Sigmoid colon (tissue), 6 donors: ENCODE measurements at regions not wholly inside any gene's neighbourhood (a gene's known extent, or its start where the extent isn't known, plus 50 kb on each side); places are given as distances from the start of the nearest gene placed in this dataset.
"Not testable (repeated sequence)": the region's sequence is repeated elsewhere in the genome, so short reads cannot be mapped to it uniquely, and the experiment has no call there.

Experiments
- DNase-seq: peaks from one replicate; pipeline ENCODE4 v3.0.0-alpha.2; 2019
- H3K27ac ChIP-seq, 4 donors: fragments of 200-600 bp; sonication (generic); one replicate each; pipeline ENCODE4 v1.5.1; 2016 to 2019; ENCODE audit warnings: mild to moderate bottlenecking in 1 of 4
- H3K27me3 ChIP-seq, 3 donors: fragments of 200-600 bp; sonication (generic); one replicate each; pipeline ENCODE4 v1.5.1; 2019; ENCODE audit warnings: mild to moderate bottlenecking in 1 of 3
- H3K36me3 ChIP-seq, 4 donors: fragments of 200-600 bp; sonication (generic); one replicate each; pipeline ENCODE4 v1.5.1; 2016 to 2019
- H3K4me1 ChIP-seq, 4 donors: fragments of 200-600 bp; sonication (generic); one replicate each; pipeline ENCODE4 v1.5.1; 2017 to 2019
- H3K4me3 ChIP-seq, 4 donors: fragments of 200-600 bp; sonication (generic); one replicate each; pipeline ENCODE4 v1.5.1; 2017 to 2019; ENCODE audit warnings: mild to moderate bottlenecking in 2 of 4, moderate library complexity in 1 of 4
- H3K9me3 ChIP-seq, 4 donors: fragments of 200-600 bp in 3 of 4; sonication (generic) in 3 of 4; one replicate each; pipeline versions ENCODE4 v1.5.1 to v1.6.1; 2013 to 2019
- EP300 ChIP-seq, 4 donors: sonication (generic); formaldehyde crosslinking; IDR thresholded peaks; one replicate each; pipeline ENCODE4 v1.6.1; 2017; ENCODE audit warnings: antibody characterized with exemption in 4 of 4
- POLR2A ChIP-seq, 2 donors: fragments of 450-650 bp; IDR thresholded peaks; one replicate each; pipeline ENCODE4 v1.6.1; 2016; ENCODE audit warnings: antibody characterized with exemption in 2 of 2, mild to moderate bottlenecking in 2 of 2, moderate library complexity in 2 of 2
- POLR2AphosphoS5 ChIP-seq, 4 donors: sonication (generic); formaldehyde crosslinking; IDR thresholded peaks; one replicate each; pipeline ENCODE4 v1.6.1; 2017; ENCODE audit warnings: antibody characterized with exemption in 4 of 4
- WGBS, 2 donors: extraction: QIAGEN DNeasy Blood & Tissue Kit; methylation state at CpG; one replicate each; pipeline ENCODE4 v1.1.7; 2013; 5-methylcytosine and 5-hydroxymethylcytosine counted together
- intact Hi-C: fragments of 100-400 bp; cut with DNase I; formaldehyde crosslinking; loops from one replicate; pipeline ENCODE4 v1.15.1; 2023
- TF ChIP-seq, protein P1 (sequence below), 4 experiments: fragments of 450-650 bp in 3 of 4; fragments of 200-600 bp in 1 of 4; IDR thresholded peaks; one replicate each; pipeline ENCODE4 v1.5.1; 2016 to 2019; ENCODE audit warnings: antibody characterized with exemption in 4 of 4, mild to moderate bottlenecking in 3 of 4, moderate library complexity in 2 of 4
- donor health status: healthy with polysubstance abuse.
- donor health status: healthy.

DNA sequence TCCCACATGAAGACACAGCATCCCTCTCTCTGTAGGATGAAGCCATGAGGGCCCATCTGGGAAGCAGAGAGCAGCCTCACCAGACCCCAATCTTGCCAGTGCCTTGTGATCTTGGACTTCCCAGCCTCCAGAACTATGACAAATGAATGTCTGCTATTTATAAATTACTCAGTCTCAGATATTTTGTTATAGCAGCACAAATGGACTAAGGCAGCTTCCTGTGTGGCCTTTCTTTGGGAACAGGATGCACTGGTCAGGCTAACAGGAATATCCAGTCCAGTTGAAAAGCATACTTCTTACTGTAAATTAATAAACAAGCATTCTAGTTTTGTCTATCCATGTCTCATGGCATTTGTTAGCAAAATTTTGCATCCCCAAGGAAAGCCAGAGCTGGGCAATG is 134.1 kb upstream of the ETV3 start:
- no peaks in the 10 kb centered on the region for H3K4me1 ChIP-seq
- H3K27ac ChIP-seq = no peak overlapping the region
- TF ChIP-seq POLR2AphosphoS5 (IDR thresholded peaks at IDR 0.05) = no peak
- TF ChIP-seq EP300 (IDR thresholded peaks at IDR 0.05) = no peak
- no peak for TF ChIP-seq POLR2A (IDR thresholded peaks at IDR 0.05)
- TF ChIP-seq, protein P1, sequence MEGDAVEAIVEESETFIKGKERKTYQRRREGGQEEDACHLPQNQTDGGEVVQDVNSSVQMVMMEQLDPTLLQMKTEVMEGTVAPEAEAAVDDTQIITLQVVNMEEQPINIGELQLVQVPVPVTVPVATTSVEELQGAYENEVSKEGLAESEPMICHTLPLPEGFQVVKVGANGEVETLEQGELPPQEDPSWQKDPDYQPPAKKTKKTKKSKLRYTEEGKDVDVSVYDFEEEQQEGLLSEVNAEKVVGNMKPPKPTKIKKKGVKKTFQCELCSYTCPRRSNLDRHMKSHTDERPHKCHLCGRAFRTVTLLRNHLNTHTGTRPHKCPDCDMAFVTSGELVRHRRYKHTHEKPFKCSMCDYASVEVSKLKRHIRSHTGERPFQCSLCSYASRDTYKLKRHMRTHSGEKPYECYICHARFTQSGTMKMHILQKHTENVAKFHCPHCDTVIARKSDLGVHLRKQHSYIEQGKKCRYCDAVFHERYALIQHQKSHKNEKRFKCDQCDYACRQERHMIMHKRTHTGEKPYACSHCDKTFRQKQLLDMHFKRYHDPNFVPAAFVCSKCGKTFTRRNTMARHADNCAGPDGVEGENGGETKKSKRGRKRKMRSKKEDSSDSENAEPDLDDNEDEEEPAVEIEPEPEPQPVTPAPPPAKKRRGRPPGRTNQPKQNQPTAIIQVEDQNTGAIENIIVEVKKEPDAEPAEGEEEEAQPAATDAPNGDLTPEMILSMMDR (IDR thresholded peaks at IDR 0.05) = no peak
- H3K9me3 ChIP-seq = no peaks in the 10 kb centered on the region
- H3K36me3 ChIP-seq = no peaks in the 10 kb centered on the region
- intact Hi-C loops = no loop called here
- no peak for DNase-seq
- no peaks in the 10 kb centered on the region for H3K27me3 ChIP-seq
- H3K4me3 ChIP-seq = no peak overlapping the region

DNA sequence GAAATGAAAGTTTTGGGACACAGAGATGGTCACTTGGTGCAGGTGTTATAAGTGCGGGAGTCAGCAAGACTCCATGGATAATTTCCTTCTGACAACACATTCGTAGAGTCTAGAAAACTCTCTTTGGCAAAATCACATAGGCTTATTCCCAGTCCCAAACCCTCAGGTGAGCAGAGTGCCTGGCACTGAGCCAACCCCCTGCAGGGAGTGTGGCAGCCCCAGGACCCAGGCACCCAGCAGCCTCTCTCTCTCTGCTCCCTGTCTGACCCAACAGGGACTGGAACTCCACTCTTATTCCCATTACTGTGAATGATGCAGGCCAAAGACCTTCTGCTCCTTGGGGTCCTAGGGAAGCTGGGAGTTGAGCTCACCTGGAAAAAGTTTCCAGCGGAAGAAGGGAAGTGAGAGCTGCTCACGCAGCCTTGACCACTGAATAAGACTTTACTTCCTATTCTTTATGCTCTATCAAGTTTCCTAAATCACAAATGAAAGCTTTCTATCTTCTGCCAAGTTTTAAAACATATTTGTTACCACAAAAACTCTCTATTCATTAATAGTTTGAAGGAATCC is 132.6 kb upstream of the ETV3 start:
- TF ChIP-seq, protein P1 (IDR thresholded peaks at IDR 0.05) = no peak
- TF ChIP-seq POLR2A (IDR thresholded peaks at IDR 0.05) (no peak), POLR2AphosphoS5 (IDR thresholded peaks at IDR 0.05) (no peak), EP300 (IDR thresholded peaks at IDR 0.05) (no peak)
- Histone ChIP-seq H3K4me1 (no peaks in the 10 kb centered on the region), H3K27me3 (no peaks in the 10 kb centered on the region), H3K27ac (no peak overlapping the region), H3K9me3 (no peaks in the 10 kb centered on the region), H3K4me3 (no peak overlapping the region), H3K36me3 (no peaks in the 10 kb centered on the region)
- no peak for DNase-seq
- WGBS, 2 donors = 76 to 95% methylated on average over 4 of the region's 4 CpGs
- intact Hi-C loops = no loop called here

DNA sequence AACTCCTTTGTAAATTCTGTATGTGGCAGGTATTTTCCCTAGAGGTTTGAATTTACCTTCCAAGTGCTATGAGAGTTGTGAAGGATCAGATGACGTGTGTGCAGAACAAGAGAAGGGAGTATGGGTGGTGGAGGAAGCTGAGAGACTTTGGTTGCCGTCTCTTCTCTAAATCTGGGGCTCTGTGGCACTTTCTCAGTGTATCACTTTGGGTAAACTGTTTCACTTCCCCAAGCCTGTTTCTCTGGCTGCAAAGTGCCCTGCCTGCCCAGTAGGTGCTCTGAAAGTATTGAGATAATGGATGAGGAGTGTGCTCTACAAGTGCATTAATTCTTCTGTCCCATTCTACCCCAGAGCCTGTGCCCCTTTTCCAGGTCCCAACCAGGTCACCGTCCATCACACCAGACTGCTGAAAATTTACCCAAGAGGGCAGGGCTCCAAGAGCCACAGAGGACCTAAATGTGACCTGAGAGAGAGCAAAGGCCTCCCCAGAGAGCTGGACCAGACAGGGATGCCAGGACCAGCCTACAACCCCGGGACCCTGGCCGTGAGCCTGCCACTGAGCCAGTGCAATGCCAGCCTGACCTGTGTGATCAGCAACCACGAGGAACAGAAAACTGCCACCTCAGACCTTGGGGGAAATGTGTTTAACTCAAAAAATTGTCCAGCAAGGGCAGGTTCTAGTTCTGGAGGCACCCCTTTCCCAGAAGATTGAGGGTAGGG is 131.6 kb upstream of the ETV3 start:
- TF ChIP-seq EP300 (IDR thresholded peaks at IDR 0.05) (no peak), POLR2A (IDR thresholded peaks at IDR 0.05) (no peak), POLR2AphosphoS5 (IDR thresholded peaks at IDR 0.05) (no peak)
- TF ChIP-seq, protein P1 (IDR thresholded peaks at IDR 0.05) = no peak
- WGBS, 2 donors = 69 to 77% methylated on average over 6 of the region's 6 CpGs
- intact Hi-C loops = no loop called here
- H3K9me3 ChIP-seq = no peaks in the 10 kb centered on the region
- no peaks in the 10 kb centered on the region for H3K27me3 ChIP-seq
- no peaks in the 10 kb centered on the region for H3K4me1 ChIP-seq
- no peaks in the 10 kb centered on the region for H3K36me3 ChIP-seq
- H3K27ac ChIP-seq = no peak overlapping the region
- DNase-seq = no peak
- H3K4me3 ChIP-seq = no peak overlapping the region

DNA sequence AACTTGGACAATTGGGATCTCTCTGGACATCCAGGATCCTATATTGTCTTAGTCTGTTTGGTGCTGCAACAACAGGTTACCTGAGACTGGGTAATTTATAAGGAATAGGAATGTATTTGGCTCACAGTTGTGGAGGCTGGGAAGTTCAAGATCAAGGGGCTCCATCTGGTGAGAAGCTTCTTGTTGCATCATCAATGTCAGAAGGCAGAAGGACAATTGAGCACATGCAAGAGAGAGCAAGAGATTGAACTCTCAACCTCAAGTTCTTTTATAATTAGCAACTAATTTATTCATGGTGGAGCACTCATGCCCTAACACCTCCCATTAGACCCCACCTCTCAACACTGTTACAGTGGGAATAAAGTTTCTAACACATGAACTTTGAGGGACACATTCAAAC is 124.7 kb upstream of the ETV3 start:
- Histone ChIP-seq H3K4me3 (no peak overlapping the region), H3K36me3 (no peaks in the 10 kb centered on the region), H3K27me3 (no peaks in the 10 kb centered on the region), H3K27ac (no peak overlapping the region), H3K4me1 (no peaks in the 10 kb centered on the region), H3K9me3 (no peaks in the 10 kb centered on the region)
- DNase-seq = no peak
- no peak for TF ChIP-seq POLR2AphosphoS5 (IDR thresholded peaks at IDR 0.05)
- TF ChIP-seq POLR2A (IDR thresholded peaks at IDR 0.05) = no peak
- TF ChIP-seq, protein P1 (IDR thresholded peaks at IDR 0.05) = no peak
- TF ChIP-seq EP300 (IDR thresholded peaks at IDR 0.05) = no peak
- intact Hi-C loops = no loop called here

DNA sequence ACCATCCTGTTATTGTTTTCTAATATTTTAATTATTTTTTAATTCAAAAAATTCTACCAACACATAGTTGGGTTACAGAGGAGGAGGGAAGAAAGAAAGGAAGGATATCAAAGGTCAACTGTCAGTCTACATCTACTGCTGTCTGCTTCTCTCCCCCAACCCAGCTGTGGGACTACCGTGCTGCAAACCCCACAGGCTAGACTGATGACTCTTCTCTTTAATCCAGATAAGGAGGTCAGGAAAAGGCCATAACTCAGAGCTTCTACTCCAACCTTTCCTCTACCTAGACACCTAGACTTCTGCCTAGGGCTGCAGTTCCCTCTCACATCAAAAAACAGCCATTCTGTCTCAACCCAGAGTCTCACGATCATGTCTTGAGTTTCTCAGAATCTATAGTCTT is 124.2 kb upstream of the ETV3 start:
- H3K9me3 ChIP-seq = no peaks in the 10 kb centered on the region
- WGBS, 2 donors = 77 to 81% methylated on average over 2 of the region's 2 CpGs
- TF ChIP-seq EP300 (IDR thresholded peaks at IDR 0.05) (no peak), POLR2A (IDR thresholded peaks at IDR 0.05) (no peak), POLR2AphosphoS5 (IDR thresholded peaks at IDR 0.05) (no peak)
- TF ChIP-seq, protein P1 (IDR thresholded peaks at IDR 0.05) = no peak
- no peak overlapping the region for H3K4me3 ChIP-seq
- no peak overlapping the region for H3K27ac ChIP-seq
- H3K36me3 ChIP-seq = no peaks in the 10 kb centered on the region
- intact Hi-C loops = no loop called here
- DNase-seq = no peak
- no peaks in the 10 kb centered on the region for H3K27me3 ChIP-seq
- no peaks in the 10 kb centered on the region for H3K4me1 ChIP-seq

DNA sequence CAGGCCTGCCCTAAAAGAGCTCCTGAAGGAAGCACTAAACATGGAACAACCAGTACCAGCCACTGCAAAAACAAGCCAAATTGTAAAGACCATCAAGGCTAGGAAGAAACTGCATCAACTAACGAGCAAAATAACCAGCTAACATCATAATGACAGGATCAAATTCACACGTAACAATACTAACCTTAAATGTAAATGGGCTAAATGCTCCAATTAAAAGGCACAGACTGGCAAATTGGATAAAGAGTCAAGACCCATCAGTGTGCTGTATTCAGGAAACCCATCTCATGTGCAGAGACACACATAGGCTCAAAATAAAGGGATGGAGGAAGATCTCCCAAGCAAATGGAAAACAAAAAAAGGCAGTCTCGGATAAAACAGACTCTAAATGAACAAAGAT is 117.7 kb upstream of the ETV3 start:
- H3K36me3 ChIP-seq, H3K9me3 ChIP-seq, DNase-seq, intact Hi-C loops, H3K27ac ChIP-seq, H3K27me3 ChIP-seq, H3K4me3 ChIP-seq, H3K4me1 ChIP-seq: not testable (repeated sequence)
- 74 to 80% methylated on average over 2 of the region's 3 CpGs for WGBS, 2 donors

DNA sequence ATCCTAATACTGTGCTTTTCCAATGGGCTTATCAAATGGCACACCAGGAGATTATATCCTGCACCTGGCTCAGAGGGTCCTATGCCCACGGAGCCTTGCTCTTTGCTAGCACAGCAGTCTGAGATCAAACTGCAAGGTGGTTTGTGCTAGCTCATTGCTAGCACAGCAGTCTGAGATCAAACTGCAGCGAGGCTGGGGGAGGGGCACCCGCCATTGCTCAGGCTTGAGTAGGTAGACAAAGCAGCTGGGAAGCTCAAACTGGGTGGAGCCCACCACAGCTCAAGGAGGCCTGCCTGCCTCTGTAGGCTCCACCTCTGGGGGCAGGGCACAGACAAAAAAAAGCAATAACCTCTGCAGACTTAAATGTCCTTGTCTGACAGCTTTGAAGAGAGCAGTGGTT is 116.0 kb upstream of the ETV3 start:
- H3K4me1 ChIP-seq, H3K27me3 ChIP-seq, H3K27ac ChIP-seq, H3K36me3 ChIP-seq, intact Hi-C loops, H3K4me3 ChIP-seq, DNase-seq, H3K9me3 ChIP-seq: not testable (repeated sequence)
- 64 to 77% methylated on average over 3 of the region's 3 CpGs for WGBS, 2 donors
